H1 (cell line): ENCODE measurements at regions not wholly inside any gene's neighbourhood (a gene's known extent, or its start where the extent isn't known, plus 50 kb on each side); places are given as distances from the start of the nearest gene placed in this dataset.
"Not testable (repeated sequence)": the region's sequence is repeated elsewhere in the genome, so short reads cannot be mapped to it uniquely, and the experiment has no call there.

Source experiments
- ASH2L ChIP-seq: fragments of 200-600, 300-600 bp; sonication (generic); IDR thresholded peaks from one replicate; pipeline ENCODE4 v1.7.1; 2017; ENCODE audit warnings: low read length
- BRCA1 ChIP-seq: IDR thresholded peaks from 2 replicates; pipeline ENCODE4 v1.6.1; 2012; ENCODE audit warnings: low read depth, low read length, improper control_type of control experiment
- FOSL1 ChIP-seq: IDR thresholded peaks from 2 replicates; pipeline ENCODE4 v1.6.1; 2011; ENCODE audit warnings: mild to moderate bottlenecking, low read depth, low read length, moderate library complexity; ENCODE audit not compliant: insufficient read depth
- JUN ChIP-seq: IDR thresholded peaks from 2 replicates; pipeline ENCODE4 v1.6.1; 2011; ENCODE audit warnings: low read depth, mild to moderate bottlenecking, improper control_type of control experiment, low read length
- JUND ChIP-seq: IDR thresholded peaks from 2 replicates; pipeline ENCODE4 v1.6.1; 2011; ENCODE audit warnings: mild to moderate bottlenecking, improper control_type of control experiment, low read length
- KDM1A ChIP-seq: fragments of 200-600, 300-600 bp; sonication (generic); IDR thresholded peaks from 2 replicates; pipeline ENCODE4 v1.7.1; 2016; ENCODE audit warnings: mild to moderate bottlenecking, low read length, borderline replicate concordance
- ZNF274 ChIP-seq: IDR thresholded peaks from 2 replicates; pipeline ENCODE4 v1.7.0; 2012; ENCODE audit warnings: low read length, borderline replicate concordance; ENCODE audit errors: extremely low read depth
- TF ChIP-seq, protein P1 (sequence below), 3 experiments: IDR thresholded peaks; 1 replicate in 2 of 3; 2 replicates in 1 of 3; pipeline versions ENCODE4 v1.5.1 to v1.6.1; 2011; ENCODE audit warnings: low read length in 3 of 3, mild to moderate bottlenecking in 3 of 3, inconsistent platforms in 2 of 3, low read depth in 1 of 3, moderate library complexity in 1 of 3; ENCODE audit not compliant: insufficient read depth in 1 of 3; ENCODE audit errors: control extremely low read depth in 1 of 3
- TF ChIP-seq, protein P2 (sequence below): IDR thresholded peaks from 2 replicates; pipeline ENCODE4 v1.6.1; 2012; ENCODE audit warnings: inconsistent platforms
- TF ChIP-seq, protein P3 (sequence below): IDR thresholded peaks from 2 replicates; pipeline ENCODE4 v1.6.1; 2011; ENCODE audit warnings: low read depth, mild to moderate bottlenecking, low read length; ENCODE audit not compliant: insufficient read depth

- TF ChIP-seq JUND, KDM1A, FOSL1, ZNF274, ASH2L, BRCA1, JUN: not testable (repeated sequence)
- TF ChIP-seq, protein P1, sequence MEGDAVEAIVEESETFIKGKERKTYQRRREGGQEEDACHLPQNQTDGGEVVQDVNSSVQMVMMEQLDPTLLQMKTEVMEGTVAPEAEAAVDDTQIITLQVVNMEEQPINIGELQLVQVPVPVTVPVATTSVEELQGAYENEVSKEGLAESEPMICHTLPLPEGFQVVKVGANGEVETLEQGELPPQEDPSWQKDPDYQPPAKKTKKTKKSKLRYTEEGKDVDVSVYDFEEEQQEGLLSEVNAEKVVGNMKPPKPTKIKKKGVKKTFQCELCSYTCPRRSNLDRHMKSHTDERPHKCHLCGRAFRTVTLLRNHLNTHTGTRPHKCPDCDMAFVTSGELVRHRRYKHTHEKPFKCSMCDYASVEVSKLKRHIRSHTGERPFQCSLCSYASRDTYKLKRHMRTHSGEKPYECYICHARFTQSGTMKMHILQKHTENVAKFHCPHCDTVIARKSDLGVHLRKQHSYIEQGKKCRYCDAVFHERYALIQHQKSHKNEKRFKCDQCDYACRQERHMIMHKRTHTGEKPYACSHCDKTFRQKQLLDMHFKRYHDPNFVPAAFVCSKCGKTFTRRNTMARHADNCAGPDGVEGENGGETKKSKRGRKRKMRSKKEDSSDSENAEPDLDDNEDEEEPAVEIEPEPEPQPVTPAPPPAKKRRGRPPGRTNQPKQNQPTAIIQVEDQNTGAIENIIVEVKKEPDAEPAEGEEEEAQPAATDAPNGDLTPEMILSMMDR (IDR thresholded peaks at IDR 0.05; ENCODE audit: control extremely low read depth in 1 of 3, insufficient read depth in 1 of 3, low read depth in 1 of 3, low read length in 3 of 3): not testable (repeated sequence)
- TF ChIP-seq, protein P2, sequence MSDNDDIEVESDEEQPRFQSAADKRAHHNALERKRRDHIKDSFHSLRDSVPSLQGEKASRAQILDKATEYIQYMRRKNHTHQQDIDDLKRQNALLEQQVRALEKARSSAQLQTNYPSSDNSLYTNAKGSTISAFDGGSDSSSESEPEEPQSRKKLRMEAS: not testable (repeated sequence)
- TF ChIP-seq, protein P3, sequence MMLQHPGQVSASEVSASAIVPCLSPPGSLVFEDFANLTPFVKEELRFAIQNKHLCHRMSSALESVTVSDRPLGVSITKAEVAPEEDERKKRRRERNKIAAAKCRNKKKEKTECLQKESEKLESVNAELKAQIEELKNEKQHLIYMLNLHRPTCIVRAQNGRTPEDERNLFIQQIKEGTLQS: not testable (repeated sequence)
Measured at GRCh38 chr1:189915-190314, 261.6 kb downstream of the OR4F29 start.
